ENCODE measurements at regions not wholly inside any gene's neighbourhood (a gene's known extent, or its start where the extent isn't known, plus 50 kb on each side); places are given as distances from the start of the nearest gene placed in this dataset.

GRCh38 chrX:120790118-120790517 is 85.5 kb downstream of the CT47B1 start:
- peaks cover 2% of the 10 kb centered on the region for H3K4me1 ChIP-seq
- no peaks in the 10 kb centered on the region for H3K9me3 ChIP-seq
- no peak overlapping the region for H3K4me3 ChIP-seq
- no peaks in the 10 kb centered on the region for H3K27me3 ChIP-seq (ENCODE audit: insufficient read depth in 3 of 3, low read length in 2 of 3)
- peak; percentile 84 for TF ChIP-seq CTCF (IDR thresholded peaks at IDR 0.05)
- no peaks in the 10 kb centered on the region for H3K36me3 ChIP-seq (ENCODE audit: insufficient read depth in 1 of 2, low read depth in 1 of 2)
- H3K27ac ChIP-seq = no peak overlapping the region
- 1 to 2% (median 2%) methylated on average over 5 of the region's 5 CpGs for WGBS, 3 donors
- peak in 3 of 4 donors; percentile 67 to 82 (median 72) for ATAC-seq
- no peak for DNase-seq
- intact Hi-C loops (cut with DNase I) = loop anchor here in 1 of 2 donors (10.0 kb wide), 1 partner anchor 785 kb away; no protein-coding TSS in a partner anchor

- intact Hi-C loops (cut with DNase I) = no loop called here
- TF ChIP-seq CTCF (IDR thresholded peaks at IDR 0.05) = no peak
- 1 to 24% (median 9%) methylated on average over 2 of the region's 2 CpGs for WGBS, 3 donors
- Histone ChIP-seq H3K27ac (no peak overlapping the region), H3K36me3 (ENCODE audit: insufficient read depth in 1 of 2, low read depth in 1 of 2) (no peaks in the 10 kb centered on the region), H3K27me3 (ENCODE audit: insufficient read depth in 3 of 3, low read length in 2 of 3) (no peaks in the 10 kb centered on the region), H3K4me3 (no peak overlapping the region), H3K4me1 (no peaks in the 10 kb centered on the region), H3K9me3 (no peaks in the 10 kb centered on the region)
- DNase-seq (no peak), ATAC-seq (no peak)
These were observed 94.3 kb downstream of the CT47B1 start for GRCh38 chrX:120781403-120781802.

DNA sequence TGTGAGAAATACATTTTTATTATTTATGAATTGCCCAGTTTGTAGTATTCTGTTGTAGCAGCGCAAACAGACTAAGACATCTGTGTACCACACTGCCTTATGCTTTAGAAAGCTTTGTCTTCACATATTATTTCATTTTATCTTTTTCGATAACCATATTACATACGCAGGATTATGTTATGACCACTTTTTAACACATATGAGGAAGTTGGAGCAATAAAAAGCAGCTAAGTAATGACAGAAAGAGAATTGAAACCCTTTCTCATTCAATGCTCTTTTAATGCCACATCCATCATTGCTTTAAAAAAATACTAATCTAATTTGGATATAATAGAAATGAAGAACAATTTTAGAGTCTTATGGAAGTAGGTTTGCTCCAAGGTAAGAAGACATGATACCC is 99.7 kb downstream of the CT47B1 start:
- H3K27me3 ChIP-seq (ENCODE audit: insufficient read depth in 3 of 3, low read length in 2 of 3) = peaks cover 0 to 7% (median 0%) of the 10 kb centered on the region in 3 donors

DNA sequence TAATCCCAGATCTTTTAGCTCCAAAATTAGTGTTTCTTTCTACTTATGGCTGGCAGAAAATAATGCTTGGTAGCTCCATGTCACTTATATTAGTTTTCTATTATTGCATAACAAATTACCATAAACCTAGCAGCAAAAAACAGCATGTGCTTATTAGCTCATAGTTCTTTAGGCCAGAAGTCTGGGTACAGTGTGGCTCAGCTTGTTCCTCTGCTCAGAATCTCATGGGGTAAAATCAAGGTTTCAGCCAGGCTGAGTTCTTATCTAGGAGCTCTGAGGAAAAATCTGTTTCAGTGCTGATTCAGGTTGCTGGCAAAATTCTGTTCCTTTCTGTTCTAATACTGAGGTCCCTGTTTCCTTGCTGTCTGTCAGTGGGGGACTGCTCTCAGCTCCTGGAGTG is 101.1 kb downstream of the CT47B1 start:
- no peak for TF ChIP-seq CTCF (IDR thresholded peaks at IDR 0.05)
- H3K4me3 ChIP-seq = no peak overlapping the region
- H3K9me3 ChIP-seq = no peaks in the 10 kb centered on the region
- no peaks in the 10 kb centered on the region for H3K4me1 ChIP-seq
- no peak overlapping the region for H3K27ac ChIP-seq
- H3K36me3 ChIP-seq (ENCODE audit: insufficient read depth in 1 of 2, low read depth in 1 of 2) = no peaks in the 10 kb centered on the region
- H3K27me3 ChIP-seq (ENCODE audit: insufficient read depth in 3 of 3, low read length in 2 of 3) = peaks cover 0 to 7% (median 0%) of the 10 kb centered on the region in 3 donors
- DNase-seq (no peak), ATAC-seq (no peak)
- intact Hi-C loops (cut with DNase I) = loop anchor here in 1 of 2 donors (5.0 kb wide), 1 partner anchor 277 kb away; no protein-coding TSS in a partner anchor

More for the DNA sequence above, 99.7 kb downstream of the CT47B1 start:
- ATAC-seq (no peak), DNase-seq (no peak)
- Histone ChIP-seq H3K4me1 (no peaks in the 10 kb centered on the region), H3K9me3 (no peaks in the 10 kb centered on the region), H3K27ac (no peak overlapping the region), H3K36me3 (ENCODE audit: insufficient read depth in 1 of 2, low read depth in 1 of 2) (no peaks in the 10 kb centered on the region), H3K4me3 (no peak overlapping the region)
- intact Hi-C loops (cut with DNase I) = no loop called here
- TF ChIP-seq CTCF (IDR thresholded peaks at IDR 0.05) = no peak
- 87 to 96% (median 89%) methylated on average over 3 of the region's 3 CpGs for WGBS, 3 donors

- Histone ChIP-seq H3K4me3 (no peak overlapping the region), H3K9me3 (no peaks in the 10 kb centered on the region), H3K36me3 (ENCODE audit: insufficient read depth in 1 of 2, low read depth in 1 of 2) (no peaks in the 10 kb centered on the region), H3K4me1 (no peaks in the 10 kb centered on the region), H3K27me3 (ENCODE audit: insufficient read depth in 3 of 3, low read length in 2 of 3) (peaks cover 0 to 7% (median 0%) of the 10 kb centered on the region in 3 donors), H3K27ac (no peak overlapping the region)
- intact Hi-C loops (cut with DNase I) = loop anchor here in 1 of 2 donors (5.0 kb wide), 1 partner anchor 276 kb away; no protein-coding TSS in a partner anchor
- no peak for DNase-seq
- ATAC-seq = no peak
- TF ChIP-seq CTCF (IDR thresholded peaks at IDR 0.05) = no peak
- WGBS, 3 donors = 33 to 36% (median 36%) methylated on average over 5 of the region's 5 CpGs
These were observed 101.9 kb downstream of the CT47B1 start for GRCh38 chrX:120773801-120774200.
